Thoracic aorta (tissue), 2 donors: ENCODE measurements at regions not wholly inside any gene's neighbourhood (a gene's known extent, or its start where the extent isn't known, plus 50 kb on each side); places are given as distances from the start of the nearest gene placed in this dataset.

Source experiments
- ATAC-seq: fragments of 150-250 bp; one replicate; pipeline ENCODE4 v1.8.0; 2017; ENCODE audit warnings: low read depth; ENCODE audit not compliant: insufficient number of reproducible peaks, low FRiP score
- DNase-seq: peaks from one replicate; pipeline ENCODE4 v3.0.0-alpha.2; 2020; ENCODE audit warnings: low spot score
- H3K27ac ChIP-seq, 2 donors: fragments of 200-600 bp; sonication (generic); 1 replicate in 1 of 2; 2 replicates in 1 of 2; pipeline ENCODE4 v1.5.1; 2016; ENCODE audit warnings: mild to moderate bottlenecking in 2 of 2, moderate library complexity in 2 of 2
- H3K27me3 ChIP-seq: fragments of 200-600 bp; sonication (generic); replicated peaks from 2 replicates; pipeline ENCODE4 v1.6.0; 2016; ENCODE audit warnings: mild to moderate bottlenecking; ENCODE audit not compliant: insufficient read depth
- H3K36me3 ChIP-seq: fragments of 200-600 bp; sonication (generic); one replicate; pipeline ENCODE4 v1.5.1; 2016
- H3K4me1 ChIP-seq, 2 donors: fragments of 200-600 bp; sonication (generic); 1 replicate in 1 of 2; 2 replicates in 1 of 2; pipeline versions ENCODE4 v1.5.1 to v1.6.0; 2016; ENCODE audit warnings: low read depth in 2 of 2, mild to moderate bottlenecking in 1 of 2; ENCODE audit not compliant: control insufficient read depth in 1 of 2
- H3K4me3 ChIP-seq: fragments of 200-600 bp; sonication (generic); 2 replicates; pipeline ENCODE4 v1.5.1; 2016; ENCODE audit warnings: mild to moderate bottlenecking
- H3K9me3 ChIP-seq: fragments of 200-600 bp; sonication (generic); 2 replicates; pipeline ENCODE4 v1.5.1; 2016
- CTCF ChIP-seq: fragments of 200-600 bp; sonication (generic); IDR thresholded peaks from one replicate; pipeline ENCODE4 v1.5.1; 2019; ENCODE audit warnings: antibody characterized with exemption

GRCh38 chr7:35558841-35559240 lies 136.1 kb downstream of the HERPUD2 start:
- H3K27ac ChIP-seq, result no peak overlapping the region
- no peak overlapping the region for H3K4me3 ChIP-seq
- no peaks in the 10 kb centered on the region for H3K4me1 ChIP-seq
- H3K9me3 ChIP-seq, result no peaks in the 10 kb centered on the region
- no peak for TF ChIP-seq CTCF
- H3K36me3 ChIP-seq, result no peaks in the 10 kb centered on the region
- DNase-seq (no peak), ATAC-seq (no peak)
- H3K27me3 ChIP-seq, result no peaks in the 10 kb centered on the region

GRCh38 chr7:35556515-35557471 lies 138.1 kb downstream of the HERPUD2 start:
- no peaks in the 10 kb centered on the region for H3K36me3 ChIP-seq
- no peaks in the 10 kb centered on the region for H3K9me3 ChIP-seq
- no peak overlapping the region for H3K27ac ChIP-seq
- no peaks in the 10 kb centered on the region for H3K4me1 ChIP-seq
- H3K27me3 ChIP-seq, result no peaks in the 10 kb centered on the region
- ATAC-seq (no peak), DNase-seq (no peak)
- no peak overlapping the region for H3K4me3 ChIP-seq
- no peak for TF ChIP-seq CTCF

GRCh38 chr7:35555934-35556333 lies 139.0 kb downstream of the HERPUD2 start:
- H3K4me1 ChIP-seq, result no peaks in the 10 kb centered on the region
- ATAC-seq, result no peak
- H3K27me3 ChIP-seq, result no peaks in the 10 kb centered on the region
- no peaks in the 10 kb centered on the region for H3K9me3 ChIP-seq
- no peak for DNase-seq
- no peak overlapping the region for H3K4me3 ChIP-seq
- H3K27ac ChIP-seq, result no peak overlapping the region
- no peak for TF ChIP-seq CTCF
- H3K36me3 ChIP-seq, result no peaks in the 10 kb centered on the region

GRCh38 chr7:35555386-35555785 lies 139.5 kb downstream of the HERPUD2 start:
- ATAC-seq (no peak), DNase-seq (no peak)
- no peaks in the 10 kb centered on the region for H3K9me3 ChIP-seq
- no peaks in the 10 kb centered on the region for H3K27me3 ChIP-seq
- H3K27ac ChIP-seq, result no peak overlapping the region
- H3K4me1 ChIP-seq, result no peaks in the 10 kb centered on the region
- no peak for TF ChIP-seq CTCF
- no peak overlapping the region for H3K4me3 ChIP-seq
- H3K36me3 ChIP-seq, result no peaks in the 10 kb centered on the region

GRCh38 chr7:35553519-35553918 lies 141.4 kb downstream of the HERPUD2 start:
- no peak overlapping the region for H3K27ac ChIP-seq
- no peak for DNase-seq
- no peak for ATAC-seq

More at GRCh38 chr7:35553519-35553918, 141.4 kb downstream of the HERPUD2 start:
- H3K9me3 ChIP-seq, result no peaks in the 10 kb centered on the region
- H3K27me3 ChIP-seq, result no peaks in the 10 kb centered on the region
- no peak overlapping the region for H3K4me3 ChIP-seq
- no peaks in the 10 kb centered on the region for H3K36me3 ChIP-seq
- TF ChIP-seq CTCF, result no peak
- H3K4me1 ChIP-seq, result no peaks in the 10 kb centered on the region
